ENCODE measurements at regions not wholly inside any gene's neighbourhood (a gene's known extent, or its start where the extent isn't known, plus 50 kb on each side); places are given as distances from the start of the nearest gene placed in this dataset.
"Not testable (repeated sequence)": the region's sequence is repeated elsewhere in the genome, so short reads cannot be mapped to it uniquely, and the experiment has no call there.

- in situ Hi-C loops (cut with HindIII; ENCODE audit: low sequenced_read_pairs), result no loop called here
Measured at GRCh38 chr13:21875116-21875515, 204.2 kb downstream of the FGF9 start.

- in situ Hi-C loops (cut with HindIII; ENCODE audit: low sequenced_read_pairs), result no loop called here
Measured at GRCh38 chr13:21879263-21879914, 208.5 kb downstream of the FGF9 start.

GRCh38 chr13:21882766-21883165 lies 211.9 kb downstream of the FGF9 start:
- in situ Hi-C loops (cut with HindIII; ENCODE audit: low sequenced_read_pairs), result no loop called here

GRCh38 chr13:21883713-21884112 lies 212.8 kb downstream of the FGF9 start:
- in situ Hi-C loops (cut with HindIII; ENCODE audit: low sequenced_read_pairs), result no loop called here

- in situ Hi-C loops (cut with HindIII; ENCODE audit: low sequenced_read_pairs), result no loop called here
Measured at GRCh38 chr13:21884299-21884909, 213.5 kb downstream of the FGF9 start.

GRCh38 chr13:21884965-21885567 lies 214.2 kb downstream of the FGF9 start:
- in situ Hi-C loops (cut with HindIII; ENCODE audit: low sequenced_read_pairs), result no loop called here

GRCh38 chr13:21885714-21886224 lies 214.9 kb downstream of the FGF9 start:
- in situ Hi-C loops (cut with HindIII; ENCODE audit: low sequenced_read_pairs), result no loop called here

- in situ Hi-C loops (cut with HindIII; ENCODE audit: low sequenced_read_pairs), result no loop called here
Measured at GRCh38 chr13:21889651-21890050, 218.8 kb downstream of the FGF9 start.

- in situ Hi-C loops (cut with HindIII; ENCODE audit: low sequenced_read_pairs), result not testable (repeated sequence)
Measured at GRCh38 chr13:21890220-21890619, 219.3 kb downstream of the FGF9 start.

GRCh38 chr13:21894091-21894490 lies 223.2 kb downstream of the FGF9 start:
- in situ Hi-C loops (cut with HindIII; ENCODE audit: low sequenced_read_pairs), result no loop called here

- in situ Hi-C loops (cut with HindIII; ENCODE audit: low sequenced_read_pairs), result no loop called here
Measured at GRCh38 chr13:21894703-21895699, 224.1 kb downstream of the FGF9 start.

GRCh38 chr13:21895779-21896178 lies 224.9 kb downstream of the FGF9 start:
- in situ Hi-C loops (cut with HindIII; ENCODE audit: low sequenced_read_pairs), result no loop called here

GRCh38 chr13:21897161-21897560 lies 226.3 kb downstream of the FGF9 start:
- in situ Hi-C loops (cut with HindIII; ENCODE audit: low sequenced_read_pairs), result no loop called here

GRCh38 chr13:21898459-21898858 lies 227.6 kb downstream of the FGF9 start:
- in situ Hi-C loops (cut with HindIII; ENCODE audit: low sequenced_read_pairs), result no loop called here

GRCh38 chr13:21898945-21899344 lies 228.1 kb downstream of the FGF9 start:
- in situ Hi-C loops (cut with HindIII; ENCODE audit: low sequenced_read_pairs), result no loop called here

- in situ Hi-C loops (cut with HindIII; ENCODE audit: low sequenced_read_pairs), result no loop called here
Measured at GRCh38 chr13:21901336-21901735, 230.5 kb downstream of the FGF9 start.

GRCh38 chr13:21901811-21902708 lies 231.2 kb downstream of the FGF9 start:
- in situ Hi-C loops (cut with HindIII; ENCODE audit: low sequenced_read_pairs), result no loop called here

- in situ Hi-C loops (cut with HindIII; ENCODE audit: low sequenced_read_pairs), result no loop called here
Measured at GRCh38 chr13:21902709-21903098, 231.8 kb downstream of the FGF9 start.

GRCh38 chr13:21905486-21905885 lies 234.6 kb downstream of the FGF9 start:
- in situ Hi-C loops (cut with HindIII; ENCODE audit: low sequenced_read_pairs), result no loop called here

- in situ Hi-C loops (cut with HindIII; ENCODE audit: low sequenced_read_pairs), result no loop called here
Measured at GRCh38 chr13:21909331-21909730, 238.5 kb downstream of the FGF9 start.

Measured in DLD1 (cell line).